A673 (cell line): ENCODE measurements at regions not wholly inside any gene's neighbourhood (a gene's known extent, or its start where the extent isn't known, plus 50 kb on each side); places are given as distances from the start of the nearest gene placed in this dataset.

Experiments used
- CTCF ChIP-seq: fragments of 300-800, 200-600 bp; sonication (generic); conservative IDR thresholded peaks from 2 replicates; pipeline ENCODE4 v1.5.1; 2017; ENCODE audit warnings: low read depth, mild to moderate bottlenecking, antibody characterized with exemption, low read length, moderate library complexity, mixed read lengths
- EZH2 ChIP-seq: fragments of 200-600 bp; sonication (generic); IDR thresholded peaks from 2 replicates; pipeline ENCODE4 v1.6.1; 2017; ENCODE audit warnings: borderline replicate concordance, low read depth, mild to moderate bottlenecking, mixed read lengths, antibody characterized with exemption, low read length; ENCODE audit not compliant: poor library complexity, severe bottlenecking

- TF ChIP-seq CTCF: no peak
- TF ChIP-seq EZH2: no peak
Measured at GRCh38 chr11:93075782-93076181, 106.3 kb downstream of the MTNR1B start.
